ENCODE measurements at regions not wholly inside any gene's neighbourhood (a gene's known extent, or its start where the extent isn't known, plus 50 kb on each side); places are given as distances from the start of the nearest gene placed in this dataset.

GRCh38 chr13:99065235-99066015 is 87.6 kb upstream of the DOCK9 start:
- no peak for TF ChIP-seq CTCF (IDR thresholded peaks at IDR 0.05; ENCODE audit: poor library complexity)
- no peak for TF ChIP-seq EZH2 (IDR thresholded peaks at IDR 0.05; ENCODE audit: borderline replicate concordance)
- no peak for TF ChIP-seq EZH2phosphoT487 (IDR thresholded peaks at IDR 0.05; ENCODE audit: low read depth, severe bottlenecking, unreplicated experiment)

All from hepatocyte (in vitro differentiated cells).